Epidermal melanocyte (primary cell): ENCODE measurements at regions not wholly inside any gene's neighbourhood (a gene's known extent, or its start where the extent isn't known, plus 50 kb on each side); places are given as distances from the start of the nearest gene placed in this dataset.
"Not testable (repeated sequence)": the region's sequence is repeated elsewhere in the genome, so short reads cannot be mapped to it uniquely, and the experiment has no call there.

Source experiments
- DNase-seq: peaks from one replicate; pipeline ENCODE4 v3.0.0; 2011; ENCODE audit warnings: low spot score; ENCODE audit not compliant: insufficient read length

DNA sequence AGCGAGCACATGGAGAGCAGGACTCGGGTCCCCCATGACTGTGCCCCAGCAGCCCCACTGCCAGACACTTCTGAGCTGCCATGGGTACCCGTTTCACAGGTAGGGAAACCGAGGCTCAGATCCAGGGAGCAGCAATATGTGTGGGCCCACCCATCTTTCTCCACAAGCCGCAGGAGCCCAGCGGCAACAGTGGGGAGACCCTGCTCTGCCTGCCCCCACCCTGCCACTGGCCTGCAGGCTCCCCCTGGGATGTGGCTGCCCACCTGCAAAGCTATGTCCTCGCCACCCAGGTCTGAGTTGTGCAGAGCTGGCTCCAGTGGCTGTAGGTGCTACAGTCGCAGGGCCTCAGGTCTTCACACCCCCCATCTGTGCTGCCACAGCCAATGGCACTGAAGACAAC, 50.6 kb upstream of the C1QTNF9B start:
- no peak for DNase-seq

GRCh38 chr13:23949200-23949599, 51.9 kb upstream of the C1QTNF9B start:
- DNase-seq = no peak

- no peak for DNase-seq
Observed at GRCh38 chr13:23949736-23950135, 52.4 kb upstream of the C1QTNF9B start.

GRCh38 chr13:23950736-23951510, 53.6 kb upstream of the C1QTNF9B start:
- DNase-seq = no peak

GRCh38 chr13:23952796-23953195, 55.5 kb upstream of the C1QTNF9B start:
- no peak for DNase-seq

- DNase-seq = no peak
Observed at GRCh38 chr13:23953860-23954512, 56.7 kb upstream of the C1QTNF9B start.

DNA sequence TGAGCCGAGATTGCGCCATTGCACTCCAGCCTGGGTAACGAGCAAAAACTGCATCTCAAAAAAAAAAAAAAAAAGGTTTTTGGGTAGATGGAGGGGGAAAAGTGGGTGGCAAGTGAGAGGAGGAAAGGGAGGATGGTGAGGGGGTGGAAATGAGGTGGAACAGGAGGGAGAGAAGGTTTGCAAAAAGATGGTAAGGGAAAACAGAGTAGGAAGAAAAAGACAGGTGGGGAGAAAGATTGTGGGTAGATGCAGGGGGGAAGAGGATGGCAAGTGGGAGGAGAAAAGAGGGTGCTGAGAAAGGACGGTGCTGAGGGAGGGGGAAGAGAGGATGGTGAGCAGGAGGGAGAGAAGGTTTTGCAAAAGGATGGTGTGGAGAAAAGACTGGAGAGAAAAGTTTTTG, 57.8 kb upstream of the C1QTNF9B start:
- no peak for DNase-seq

- no peak for DNase-seq
Observed at GRCh38 chr13:23956106-23956505, 58.8 kb upstream of the C1QTNF9B start.

GRCh38 chr13:23957981-23958380, 60.7 kb upstream of the C1QTNF9B start:
- DNase-seq = no peak

- DNase-seq = no peak
Observed at GRCh38 chr13:23959231-23959862, 62.0 kb upstream of the C1QTNF9B start.

DNA sequence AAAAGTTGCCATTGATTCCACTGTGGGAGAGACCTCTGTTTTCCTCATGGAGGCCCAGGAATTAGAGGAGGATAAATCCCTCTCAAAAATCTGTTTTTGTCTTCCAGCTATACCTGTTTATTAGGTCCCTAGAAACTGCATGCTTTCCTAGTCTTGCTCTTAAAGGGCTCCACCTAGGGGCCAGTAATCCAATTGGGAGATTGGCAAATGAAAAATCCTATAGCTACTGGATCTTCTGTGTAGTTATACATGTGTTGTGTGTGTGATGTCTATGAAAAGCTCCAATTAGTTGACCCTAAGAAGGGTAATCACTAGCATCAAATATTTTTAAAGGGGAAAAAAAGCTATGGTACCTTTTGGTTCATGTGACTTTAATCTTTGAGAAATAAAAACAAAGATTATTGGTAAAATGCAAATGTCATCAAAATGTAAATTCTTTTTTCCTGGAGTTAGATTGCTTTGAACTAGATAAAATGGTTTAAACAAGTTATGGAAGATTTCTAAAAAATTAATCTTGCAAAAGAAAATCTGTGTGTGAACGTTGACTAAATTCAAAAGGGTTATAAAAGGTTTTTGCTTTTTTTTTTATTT, 63.4 kb upstream of the C1QTNF9B start:
- no peak for DNase-seq

DNA sequence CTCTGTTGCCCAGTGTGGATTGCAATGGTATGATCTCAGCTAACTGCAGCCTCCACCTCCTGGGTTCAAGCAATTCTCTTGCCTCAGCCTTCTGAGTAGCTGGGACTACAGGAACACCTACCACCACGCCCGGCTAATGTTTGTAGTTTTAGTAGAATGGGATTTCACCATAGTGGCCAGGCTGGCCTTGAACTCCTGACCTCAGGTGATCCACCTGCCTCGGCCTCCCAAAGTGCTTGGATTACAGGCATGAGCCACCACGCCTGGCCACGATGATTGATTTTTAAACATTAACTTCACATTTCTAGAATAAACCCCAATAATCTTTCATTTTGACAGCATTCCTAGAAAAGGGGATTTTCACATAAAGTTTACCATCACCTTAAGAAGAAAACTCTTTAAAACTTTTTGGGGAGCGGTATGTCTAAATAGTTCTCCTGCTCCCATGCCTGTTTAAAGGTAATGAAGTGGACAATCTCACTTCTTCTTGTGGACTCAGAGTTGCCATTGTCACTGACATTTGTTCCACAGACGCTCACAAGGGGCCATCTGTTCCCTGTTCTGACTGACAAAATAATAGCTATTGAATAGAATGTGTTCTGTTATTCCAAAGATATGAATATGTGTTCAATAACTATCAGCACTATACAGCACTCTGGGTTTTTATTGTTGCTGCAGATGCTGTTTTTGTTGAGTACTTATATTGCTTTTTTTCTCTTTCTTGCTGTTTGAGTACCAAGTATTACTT, 66.1 kb upstream of the C1QTNF9B start:
- DNase-seq = no peak

- DNase-seq = no peak
Observed at GRCh38 chr13:23963947-23964346, 66.6 kb upstream of the C1QTNF9B start.

DNA sequence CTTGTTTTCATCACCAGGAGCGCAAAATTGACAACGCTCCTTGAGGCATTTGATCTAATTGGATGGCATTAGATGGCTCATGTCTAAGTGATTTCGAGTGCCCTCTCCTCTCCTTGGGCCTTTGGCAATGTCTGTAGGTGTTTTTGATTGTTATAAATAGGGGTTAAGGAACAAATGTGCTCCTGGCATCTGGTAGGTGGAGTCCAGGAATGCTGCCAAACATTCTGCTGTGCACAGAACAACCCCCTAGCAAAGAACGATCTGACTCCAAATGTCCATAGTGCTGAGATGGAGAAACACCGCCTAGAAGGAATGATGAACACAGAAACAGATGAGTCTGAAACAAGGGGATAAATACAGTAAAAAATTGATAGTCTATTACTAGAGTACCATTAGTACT, 68.0 kb upstream of the C1QTNF9B start:
- no peak for DNase-seq

DNA sequence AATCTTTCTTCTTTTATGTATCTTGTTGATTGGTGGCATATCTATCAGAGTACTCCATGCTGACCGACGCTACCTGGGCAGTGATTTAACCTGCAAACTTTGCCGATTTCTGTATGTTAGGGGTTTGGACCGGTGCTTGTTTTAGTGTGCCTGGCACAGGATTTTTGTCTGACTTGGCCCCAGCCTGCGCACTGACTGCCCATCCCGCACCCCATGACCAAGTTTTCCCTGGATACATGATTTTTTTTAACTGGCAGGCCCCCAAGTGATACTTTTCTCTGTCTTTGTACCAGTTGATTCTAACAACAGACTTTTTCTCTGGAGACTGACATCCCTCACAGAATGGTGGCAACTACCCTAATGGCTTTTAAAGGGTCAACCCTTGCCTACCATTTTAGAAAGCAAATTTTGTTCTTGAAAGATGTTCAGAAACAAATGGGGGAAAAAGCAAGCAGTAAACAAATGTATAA, 69.0 kb upstream of the C1QTNF9B start:
- DNase-seq = peak; percentile 30

DNA sequence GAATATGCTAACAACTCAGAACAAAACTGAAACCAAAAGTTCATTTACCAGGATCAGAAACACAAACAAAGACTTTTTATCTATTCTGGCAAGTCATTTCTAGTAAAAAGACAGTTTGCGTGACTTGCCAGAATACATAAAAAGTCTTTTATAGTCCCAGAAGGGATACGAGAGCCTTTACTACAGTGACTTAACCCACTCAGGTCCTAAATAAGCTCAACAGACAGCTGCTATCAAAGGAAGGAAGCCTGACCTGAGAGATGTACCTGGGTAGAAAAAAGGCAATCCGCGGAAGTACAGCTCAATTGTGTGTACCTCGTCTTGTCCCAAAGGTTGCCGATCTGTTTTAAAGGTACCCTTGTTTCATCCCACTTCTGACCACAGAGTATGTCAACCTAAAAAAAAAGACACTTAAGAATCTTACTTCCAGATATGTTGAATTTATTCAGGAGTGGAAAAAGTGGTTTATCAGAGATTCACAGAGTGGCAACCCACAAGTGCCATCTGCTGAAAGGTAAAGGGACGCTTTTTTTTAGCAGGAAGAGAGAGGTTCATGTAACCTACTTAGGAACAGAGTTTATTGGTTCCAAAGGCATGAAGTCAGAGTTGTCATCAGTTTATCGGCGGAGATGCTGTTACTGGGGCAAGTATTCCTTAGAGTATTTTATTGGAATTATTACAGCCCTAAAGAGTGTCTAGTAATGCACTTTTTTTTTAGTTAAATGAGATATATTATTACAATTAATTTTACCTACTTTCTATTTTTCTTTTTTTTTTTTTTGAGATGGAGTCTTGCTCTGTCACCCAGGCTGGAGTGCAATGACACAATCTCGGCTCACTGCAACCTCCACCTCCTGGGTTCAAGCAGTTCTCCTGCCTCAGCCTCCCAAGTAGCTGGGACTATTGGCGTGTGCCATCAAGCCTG, 69.7 kb upstream of the C1QTNF9B start:
- peak; percentile 70 for DNase-seq

GRCh38 chr13:23967792-23968191, 70.5 kb upstream of the C1QTNF9B start:
- DNase-seq = not testable (repeated sequence)

DNA sequence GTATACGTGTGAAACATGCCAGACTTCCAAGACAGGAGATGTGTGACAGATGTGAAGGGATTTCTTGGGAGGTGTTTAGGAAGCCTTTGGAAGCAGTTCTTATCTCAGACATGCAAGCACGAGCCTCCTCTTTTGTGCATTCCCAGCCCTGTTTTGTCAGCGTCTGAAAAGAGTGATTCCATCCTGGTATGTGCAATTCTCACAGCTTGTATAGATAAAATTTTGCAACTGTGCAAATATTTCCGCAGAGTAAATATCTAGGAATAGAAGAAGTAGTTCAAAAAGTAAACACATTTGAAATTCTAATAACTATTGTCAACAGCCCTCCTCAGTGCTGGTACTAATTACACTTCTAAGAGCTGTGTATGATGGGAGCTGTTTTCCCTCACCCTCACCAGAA, 72.3 kb upstream of the C1QTNF9B start:
- no peak for DNase-seq

DNA sequence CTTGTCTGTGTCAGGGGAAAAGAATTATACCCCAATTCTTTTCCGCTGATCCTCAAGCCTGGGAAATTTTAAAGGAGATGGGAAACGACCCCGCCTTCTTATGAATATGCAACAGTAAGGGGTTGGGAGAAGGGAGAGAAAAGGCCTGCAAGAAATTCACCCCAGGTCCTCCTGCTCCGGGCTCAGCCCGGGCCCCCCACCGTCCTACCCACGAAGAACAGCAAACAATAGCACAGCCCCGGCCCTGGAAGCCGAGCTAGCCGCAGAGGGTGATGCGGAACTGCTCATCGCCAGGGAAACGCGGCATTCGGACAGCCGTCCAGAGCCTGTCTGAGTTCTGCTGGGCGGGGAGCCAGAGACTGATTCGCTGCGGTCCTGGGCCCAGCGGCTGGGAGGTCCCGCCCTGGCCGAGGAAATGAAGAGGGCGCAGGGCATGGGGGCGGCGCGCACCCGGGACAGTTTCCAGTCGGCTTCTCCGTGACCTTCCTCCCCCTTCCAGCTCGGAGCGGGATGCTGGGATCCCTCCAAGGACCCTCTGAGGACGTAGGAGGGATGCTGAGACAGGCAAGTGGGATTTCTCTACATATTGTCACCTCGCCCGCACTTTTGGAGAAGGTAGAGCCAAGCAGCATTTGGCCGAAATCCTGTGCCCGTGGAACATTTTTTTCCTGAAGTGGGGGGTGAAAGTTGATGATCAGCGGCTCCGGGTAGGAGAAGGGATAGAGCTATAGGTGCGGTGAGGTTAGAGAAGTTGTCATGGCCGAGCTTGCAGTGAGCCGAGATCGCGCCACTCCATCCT, 82.3 kb upstream of the C1QTNF9B start:
- peak; percentile 85 for DNase-seq
